ENCODE measurements at regions not wholly inside any gene's neighbourhood (a gene's known extent, or its start where the extent isn't known, plus 50 kb on each side); places are given as distances from the start of the nearest gene placed in this dataset.
"Not testable (repeated sequence)": the region's sequence is repeated elsewhere in the genome, so short reads cannot be mapped to it uniquely, and the experiment has no call there.

- DNase-seq (no peak), ATAC-seq (replicated peaks in 1 of 4) (no peak)
- 100% methylated on average over 2 of the region's 9 CpGs for WGBS (ENCODE audit: insufficient coverage)
- no peaks in the 10 kb centered on the region for H3K4me1 ChIP-seq (ENCODE audit: control insufficient read depth in 1 of 2, extremely low read depth in 1 of 2, insufficient read depth in 2 of 2, low read length in 2 of 2)
- H3K27ac Mint-ChIP-seq = no peak overlapping the region
- H3K4me3 ChIP-seq (ENCODE audit: control insufficient read depth in 1 of 2, extremely low read depth in 1 of 2, low read length in 1 of 2) = no peak overlapping the region
- ChIA-PET CTCF (no interaction called here), POLR2A (no interaction called here)
- peaks cover 0 to 3% of the 10 kb centered on the region in 2 experiments for H3K27me3 ChIP-seq (replicated peaks in 1 of 2; ENCODE audit: control insufficient read depth in 2 of 2, extremely low read depth in 1 of 2, insufficient read depth in 2 of 2, low read length in 1 of 2)
- no peaks in the 10 kb centered on the region for H3K36me3 ChIP-seq (ENCODE audit: control insufficient read depth in 2 of 2, extremely low read depth in 1 of 2, insufficient read depth in 1 of 2, low read length in 1 of 2)
- H3K27ac ChIP-seq (ENCODE audit: low read length) = no peak overlapping the region
- H3K9me3 ChIP-seq = no peaks in the 10 kb centered on the region
- no peaks in the 10 kb centered on the region for H3K36me3 Mint-ChIP-seq
- no peak overlapping the region for H3K4me3 Mint-ChIP-seq
- H3K9me3 Mint-ChIP-seq = no peaks in the 10 kb centered on the region
- H3K27me3 Mint-ChIP-seq = peaks cover 0 to 1% of the 10 kb centered on the region in 2 donors
- H3K4me1 Mint-ChIP-seq = no peaks in the 10 kb centered on the region
Measured at GRCh38 chr10:4396401-4397283, 429.4 kb upstream of the AKR1E2 start.

- H3K27ac Mint-ChIP-seq = no peak overlapping the region
- H3K27ac ChIP-seq (ENCODE audit: low read length) = no peak overlapping the region
- ATAC-seq (replicated peaks in 1 of 4) (no peak), DNase-seq (no peak)
- no peaks in the 10 kb centered on the region for H3K36me3 ChIP-seq (ENCODE audit: control insufficient read depth in 2 of 2, extremely low read depth in 1 of 2, insufficient read depth in 1 of 2, low read length in 1 of 2)
- CTCF ChIA-PET = no interaction called here
- H3K27me3 Mint-ChIP-seq = peaks cover 1 to 2% of the 10 kb centered on the region in 2 donors
- no peaks in the 10 kb centered on the region for H3K36me3 Mint-ChIP-seq
- H3K9me3 Mint-ChIP-seq = no peaks in the 10 kb centered on the region
- H3K4me3 ChIP-seq (ENCODE audit: control insufficient read depth in 1 of 2, extremely low read depth in 1 of 2, low read length in 1 of 2) = no peak overlapping the region
- H3K4me1 ChIP-seq (ENCODE audit: control insufficient read depth in 1 of 2, extremely low read depth in 1 of 2, insufficient read depth in 2 of 2, low read length in 2 of 2) = no peaks in the 10 kb centered on the region
- no peak overlapping the region for H3K4me3 Mint-ChIP-seq
- H3K4me1 Mint-ChIP-seq = no peaks in the 10 kb centered on the region
- H3K9me3 ChIP-seq = no peaks in the 10 kb centered on the region
- no CpG with 5 or more reads among the region's 6 CpGs for WGBS (ENCODE audit: insufficient coverage)
- peaks cover 0 to 3% of the 10 kb centered on the region in 2 experiments for H3K27me3 ChIP-seq (replicated peaks in 1 of 2; ENCODE audit: control insufficient read depth in 2 of 2, extremely low read depth in 1 of 2, insufficient read depth in 2 of 2, low read length in 1 of 2)
- POLR2A ChIA-PET = no interaction called here
Measured at GRCh38 chr10:4395731-4396130, 430.3 kb upstream of the AKR1E2 start.

GRCh38 chr10:4394455-4394854 is 431.6 kb upstream of the AKR1E2 start:
- H3K36me3 Mint-ChIP-seq; H3K27me3 Mint-ChIP-seq; H3K9me3 Mint-ChIP-seq; ATAC-seq (replicated peaks in 1 of 4); H3K27ac Mint-ChIP-seq; H3K4me3 Mint-ChIP-seq; CTCF ChIA-PET; H3K27me3 ChIP-seq (replicated peaks in 1 of 2; ENCODE audit: control insufficient read depth in 2 of 2, extremely low read depth in 1 of 2, insufficient read depth in 2 of 2, low read length in 1 of 2); H3K27ac ChIP-seq (ENCODE audit: low read length); DNase-seq; H3K4me1 Mint-ChIP-seq; H3K36me3 ChIP-seq (ENCODE audit: control insufficient read depth in 2 of 2, extremely low read depth in 1 of 2, insufficient read depth in 1 of 2, low read length in 1 of 2); POLR2A ChIA-PET; H3K4me3 ChIP-seq (ENCODE audit: control insufficient read depth in 1 of 2, extremely low read depth in 1 of 2, low read length in 1 of 2); H3K4me1 ChIP-seq (ENCODE audit: control insufficient read depth in 1 of 2, extremely low read depth in 1 of 2, insufficient read depth in 2 of 2, low read length in 2 of 2); H3K9me3 ChIP-seq: not testable (repeated sequence)
- no CpG with 5 or more reads among the region's 3 CpGs for WGBS (ENCODE audit: insufficient coverage)

GRCh38 chr10:4391683-4392082 is 434.3 kb upstream of the AKR1E2 start:
- no peak overlapping the region for H3K4me3 Mint-ChIP-seq
- ATAC-seq (replicated peaks in 1 of 4) (no peak), DNase-seq (no peak)
- no peaks in the 10 kb centered on the region for H3K36me3 Mint-ChIP-seq
- H3K4me1 Mint-ChIP-seq = no peaks in the 10 kb centered on the region
- ChIA-PET POLR2A (no interaction called here), CTCF (no interaction called here)
- H3K27me3 ChIP-seq (replicated peaks in 1 of 2; ENCODE audit: control insufficient read depth in 2 of 2, extremely low read depth in 1 of 2, insufficient read depth in 2 of 2, low read length in 1 of 2) = peaks cover 0 to 3% of the 10 kb centered on the region in 2 experiments
- 94% methylated on average over 2 of the region's 3 CpGs for WGBS (ENCODE audit: insufficient coverage)
- H3K27me3 Mint-ChIP-seq = peaks cover 3 to 4% of the 10 kb centered on the region in 2 donors
- no peak overlapping the region for H3K27ac ChIP-seq (ENCODE audit: low read length)
- no peak overlapping the region for H3K27ac Mint-ChIP-seq
- no peaks in the 10 kb centered on the region for H3K4me1 ChIP-seq (ENCODE audit: control insufficient read depth in 1 of 2, extremely low read depth in 1 of 2, insufficient read depth in 2 of 2, low read length in 2 of 2)
- no peaks in the 10 kb centered on the region for H3K9me3 Mint-ChIP-seq
- H3K9me3 ChIP-seq = no peaks in the 10 kb centered on the region
- no peaks in the 10 kb centered on the region for H3K36me3 ChIP-seq (ENCODE audit: control insufficient read depth in 2 of 2, extremely low read depth in 1 of 2, insufficient read depth in 1 of 2, low read length in 1 of 2)
- H3K4me3 ChIP-seq (ENCODE audit: control insufficient read depth in 1 of 2, extremely low read depth in 1 of 2, low read length in 1 of 2) = no peak overlapping the region

- Mint-ChIP-seq H3K4me1 (no peaks in the 10 kb centered on the region), H3K27me3 (peaks cover 4 to 7% of the 10 kb centered on the region in 2 donors), H3K9me3 (no peaks in the 10 kb centered on the region), H3K27ac (no peak overlapping the region), H3K4me3 (no peak overlapping the region), H3K36me3 (no peaks in the 10 kb centered on the region)
- no peaks in the 10 kb centered on the region for H3K36me3 ChIP-seq (ENCODE audit: control insufficient read depth in 2 of 2, extremely low read depth in 1 of 2, insufficient read depth in 1 of 2, low read length in 1 of 2)
- ATAC-seq (replicated peaks in 1 of 4) = no peak
- H3K27me3 ChIP-seq (replicated peaks in 1 of 2; ENCODE audit: control insufficient read depth in 2 of 2, extremely low read depth in 1 of 2, insufficient read depth in 2 of 2, low read length in 1 of 2) = peaks cover 0 to 3% of the 10 kb centered on the region in 2 experiments
- no peak for DNase-seq
- H3K27ac ChIP-seq (ENCODE audit: low read length) = no peak overlapping the region
- H3K4me3 ChIP-seq (ENCODE audit: control insufficient read depth in 1 of 2, extremely low read depth in 1 of 2, low read length in 1 of 2) = no peak overlapping the region
- H3K4me1 ChIP-seq (ENCODE audit: control insufficient read depth in 1 of 2, extremely low read depth in 1 of 2, insufficient read depth in 2 of 2, low read length in 2 of 2) = no peaks in the 10 kb centered on the region
- no CpG with 5 or more reads among the region's 2 CpGs for WGBS (ENCODE audit: insufficient coverage)
- POLR2A ChIA-PET = interaction anchor here in 1 of 2 donors (0.6 kb wide), 1 partner anchor 274 kb away, joined by 3 read pairs; no protein-coding TSS in a partner anchor
- CTCF ChIA-PET = no interaction called here
- no peaks in the 10 kb centered on the region for H3K9me3 ChIP-seq
Measured at GRCh38 chr10:4390219-4390618, 435.8 kb upstream of the AKR1E2 start.

- CTCF ChIA-PET = no interaction called here
- POLR2A ChIA-PET = no interaction called here
- H3K9me3 ChIP-seq = no peaks in the 10 kb centered on the region
- WGBS (ENCODE audit: insufficient coverage) = no CpG with 5 or more reads among the region's 7 CpGs
- H3K9me3 Mint-ChIP-seq = no peaks in the 10 kb centered on the region
- H3K27ac Mint-ChIP-seq = no peak overlapping the region
- no peaks in the 10 kb centered on the region for H3K36me3 ChIP-seq (ENCODE audit: control insufficient read depth in 2 of 2, extremely low read depth in 1 of 2, insufficient read depth in 1 of 2, low read length in 1 of 2)
- no peak overlapping the region for H3K4me3 ChIP-seq (ENCODE audit: control insufficient read depth in 1 of 2, extremely low read depth in 1 of 2, low read length in 1 of 2)
- DNase-seq (no peak), ATAC-seq (replicated peaks in 1 of 4) (no peak)
- H3K4me3 Mint-ChIP-seq = no peak overlapping the region
- no peak overlapping the region for H3K27ac ChIP-seq (ENCODE audit: low read length)
- H3K36me3 Mint-ChIP-seq = no peaks in the 10 kb centered on the region
- H3K4me1 Mint-ChIP-seq = no peaks in the 10 kb centered on the region
- no peaks in the 10 kb centered on the region for H3K27me3 ChIP-seq (replicated peaks in 1 of 2; ENCODE audit: control insufficient read depth in 2 of 2, extremely low read depth in 1 of 2, insufficient read depth in 2 of 2, low read length in 1 of 2)
- H3K4me1 ChIP-seq (ENCODE audit: control insufficient read depth in 1 of 2, extremely low read depth in 1 of 2, insufficient read depth in 2 of 2, low read length in 2 of 2) = no peaks in the 10 kb centered on the region
- peaks cover 4 to 9% of the 10 kb centered on the region in 2 donors for H3K27me3 Mint-ChIP-seq
Measured at GRCh38 chr10:4385231-4385870, 440.7 kb upstream of the AKR1E2 start.
